Peyer's patch (tissue), 4 donors: ENCODE measurements at regions not wholly inside any gene's neighbourhood (a gene's known extent, or its start where the extent isn't known, plus 50 kb on each side); places are given as distances from the start of the nearest gene placed in this dataset.

Experiments
- CTCF ChIP-seq, 6 experiments: fragments of 450-650 bp in 4 of 6; fragments of 200-600 bp in 2 of 6; sonication (generic) in 1 of 6; IDR thresholded peaks; one replicate each; pipeline ENCODE4 v1.5.1; 2017 to 2019; ENCODE audit warnings: antibody characterized with exemption in 6 of 6, mild to moderate bottlenecking in 3 of 6, moderate library complexity in 1 of 6
- POLR2A ChIP-seq, 2 donors: fragments of 450-650 bp; IDR thresholded peaks; one replicate each; pipeline ENCODE4 v1.5.1; 2017; ENCODE audit warnings: antibody characterized with exemption in 2 of 2, mild to moderate bottlenecking in 2 of 2, moderate library complexity in 2 of 2

GRCh38 chr13:33464345-33464744 is 178.8 kb upstream of the STARD13 start:
- TF ChIP-seq CTCF (IDR thresholded peaks at IDR 0.05) (no peak), POLR2A (IDR thresholded peaks at IDR 0.05) (no peak)
